ENCODE measurements at regions not wholly inside any gene's neighbourhood (a gene's known extent, or its start where the extent isn't known, plus 50 kb on each side); places are given as distances from the start of the nearest gene placed in this dataset.
A peak's percentile ranks its signal among the peaks of the same experiment; 100 is the strongest.
"Not testable (repeated sequence)": the region's sequence is repeated elsewhere in the genome, so short reads cannot be mapped to it uniquely, and the experiment has no call there.

GRCh38 chr10:123378302-123378701 is 224.1 kb downstream of the BUB3 start:
- DNase-seq (ENCODE audit: low read depth), result no peak

- DNase-seq (ENCODE audit: low read depth), result no peak
Observed at GRCh38 chr10:123379156-123379555, 225.0 kb downstream of the BUB3 start.

GRCh38 chr10:123380491-123381085 is 226.4 kb downstream of the BUB3 start:
- DNase-seq (ENCODE audit: low read depth), result no peak

GRCh38 chr10:123381224-123381623 is 227.0 kb downstream of the BUB3 start:
- peak; percentile 45 for DNase-seq (ENCODE audit: low read depth)

GRCh38 chr10:123382491-123382890 is 228.3 kb downstream of the BUB3 start:
- no peak for DNase-seq (ENCODE audit: low read depth)

DNA sequence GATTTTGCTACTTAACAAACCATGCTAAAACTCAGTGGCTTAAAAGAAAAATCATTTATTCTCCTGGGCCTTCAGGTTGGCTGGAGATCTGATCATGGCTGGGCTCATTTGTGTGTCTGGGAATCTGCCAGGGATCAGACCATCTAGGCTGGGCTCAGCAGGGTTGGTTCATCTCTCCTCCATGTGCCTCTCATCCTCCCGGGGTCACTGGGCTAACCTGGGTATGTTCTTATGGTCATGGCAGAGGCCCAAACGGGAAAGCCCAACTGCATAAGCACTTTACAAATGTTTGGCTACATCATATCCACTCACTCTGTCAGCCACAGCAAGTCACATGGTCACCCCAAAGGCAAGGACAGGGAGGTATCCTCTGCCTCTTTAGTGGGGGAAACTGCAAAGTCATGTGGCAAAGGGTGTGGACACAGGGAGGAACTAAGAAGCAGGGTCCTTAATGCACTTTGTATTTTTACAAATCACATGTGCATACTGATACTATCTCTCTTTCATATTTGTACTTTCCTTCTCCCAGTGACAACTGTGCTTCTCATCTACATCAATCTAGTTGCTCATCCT is 231.4 kb downstream of the BUB3 start:
- DNase-seq (ENCODE audit: low read depth), result no peak

- no peak for DNase-seq (ENCODE audit: low read depth)
Observed at GRCh38 chr10:123389520-123389919, 235.3 kb downstream of the BUB3 start.

- DNase-seq (ENCODE audit: low read depth), result no peak
Observed at GRCh38 chr10:123390332-123390731, 236.1 kb downstream of the BUB3 start.

- no peak for DNase-seq (ENCODE audit: low read depth)
Observed at GRCh38 chr10:123390874-123391273, 236.7 kb downstream of the BUB3 start.

DNA sequence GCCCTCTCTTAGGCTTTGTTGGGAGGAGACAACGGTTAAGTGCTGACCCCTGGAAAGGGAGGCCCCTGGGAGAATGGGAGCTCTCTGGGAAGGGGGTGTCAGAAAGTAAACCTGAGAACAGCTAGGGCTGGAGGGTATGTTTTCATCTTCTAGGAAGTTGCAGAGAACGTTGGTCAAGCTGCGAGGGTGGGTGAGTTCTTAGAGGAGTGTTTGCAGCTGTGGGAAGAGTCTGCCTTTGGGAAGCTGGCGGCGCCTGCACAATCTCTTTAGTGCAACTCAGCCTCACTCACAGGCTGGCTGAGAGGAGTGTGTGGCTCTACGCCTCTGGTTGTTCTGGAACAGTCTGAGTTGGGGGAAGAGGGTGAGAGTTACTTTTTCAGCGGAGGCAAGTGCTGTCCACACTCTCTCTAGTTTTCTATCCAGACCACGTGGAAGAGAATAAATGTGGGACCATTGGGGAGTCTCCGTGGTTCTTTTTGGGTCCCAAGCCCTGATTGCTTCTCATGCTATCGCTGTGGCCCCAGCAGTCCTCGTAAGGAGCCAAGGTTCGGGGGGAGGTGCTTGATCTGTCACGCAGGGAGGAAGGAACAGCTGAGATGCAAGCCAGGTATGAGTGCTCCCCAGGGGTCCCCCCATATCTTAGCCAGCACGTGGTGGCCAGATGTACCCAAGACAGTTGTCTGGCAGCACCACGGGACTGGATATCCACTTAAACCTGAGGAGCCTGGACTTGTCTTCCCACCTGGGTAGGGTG is 237.2 kb downstream of the BUB3 start:
- DNase-seq (ENCODE audit: low read depth), result no peak

- no peak for DNase-seq (ENCODE audit: low read depth)
Observed at GRCh38 chr10:123392182-123392963, 238.2 kb downstream of the BUB3 start.

DNA sequence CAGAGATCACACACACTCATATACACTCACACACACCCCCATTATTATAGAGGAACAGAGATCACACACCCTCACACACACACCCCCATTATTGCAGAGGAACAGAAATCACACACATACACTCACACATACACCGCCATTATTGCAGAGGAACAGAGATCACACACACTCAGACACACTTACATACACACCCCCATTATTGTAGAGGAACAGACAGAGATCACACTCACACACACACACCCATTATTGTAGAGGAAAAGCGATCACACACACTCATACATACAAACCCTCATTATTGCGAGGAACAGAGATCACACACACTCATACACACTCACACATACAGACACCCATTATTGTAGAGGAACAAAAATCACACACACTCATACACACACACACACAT is 239.0 kb downstream of the BUB3 start:
- DNase-seq (ENCODE audit: low read depth), result no peak

DNA sequence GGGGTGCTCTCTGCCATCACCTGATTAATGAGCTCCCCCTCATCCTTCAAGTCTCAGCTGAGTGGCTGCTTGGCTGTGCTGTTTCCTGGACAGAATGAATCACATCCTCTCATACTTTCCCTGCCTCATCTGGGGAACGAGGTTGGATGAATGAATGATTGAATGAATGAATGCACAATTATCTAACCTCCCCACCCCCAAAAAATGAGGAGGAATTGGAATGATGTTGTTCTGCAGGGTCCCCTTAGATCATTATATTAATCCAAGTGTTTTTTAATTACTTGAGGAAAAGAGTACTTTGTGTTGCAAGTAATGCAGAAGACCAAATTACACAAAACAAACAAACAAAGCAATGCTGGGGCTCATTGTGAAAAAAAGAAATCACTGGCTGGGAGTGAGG is 240.2 kb downstream of the BUB3 start:
- DNase-seq (ENCODE audit: low read depth), result no peak

GRCh38 chr10:123395234-123395633 is 241.0 kb downstream of the BUB3 start:
- not testable (repeated sequence) for DNase-seq (ENCODE audit: low read depth)

DNA sequence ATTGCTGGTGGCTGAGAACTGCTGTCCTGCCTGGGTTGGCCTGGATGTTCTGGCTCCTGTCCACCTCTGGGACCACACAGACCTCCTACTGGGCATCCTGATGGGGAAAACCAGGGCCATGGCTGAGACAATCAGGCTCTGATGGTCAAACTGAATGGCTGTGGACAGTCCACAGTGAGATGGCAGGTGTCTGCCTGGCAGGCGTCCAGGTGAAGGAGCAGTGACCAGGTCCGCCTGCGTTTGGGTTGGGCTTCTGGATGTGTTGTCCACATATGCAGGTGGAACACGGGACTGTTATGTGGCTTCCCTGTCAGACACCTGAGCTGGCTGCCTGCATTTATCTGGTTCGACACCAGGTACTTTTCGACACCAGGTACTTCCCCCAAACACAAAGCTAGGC is 241.7 kb downstream of the BUB3 start:
- DNase-seq (ENCODE audit: low read depth), result no peak

- DNase-seq (ENCODE audit: low read depth), result no peak
Observed at GRCh38 chr10:123398180-123398591, 244.0 kb downstream of the BUB3 start.

GRCh38 chr10:123398756-123399155 is 244.6 kb downstream of the BUB3 start:
- no peak for DNase-seq (ENCODE audit: low read depth)

- DNase-seq (ENCODE audit: low read depth), result no peak
Observed at GRCh38 chr10:123399276-123399839, 245.2 kb downstream of the BUB3 start.

GRCh38 chr10:123402021-123402420 is 247.8 kb downstream of the BUB3 start:
- DNase-seq (ENCODE audit: low read depth), result no peak

- DNase-seq (ENCODE audit: low read depth), result no peak
Observed at GRCh38 chr10:123402656-123403055, 248.5 kb downstream of the BUB3 start.

- no peak for DNase-seq (ENCODE audit: low read depth)
Observed at GRCh38 chr10:123404357-123404756, 250.2 kb downstream of the BUB3 start.

- no peak for DNase-seq (ENCODE audit: low read depth)
Observed at GRCh38 chr10:123408660-123409059, 254.5 kb downstream of the BUB3 start.
